ENCODE measurements at regions not wholly inside any gene's neighbourhood (a gene's known extent, or its start where the extent isn't known, plus 50 kb on each side); places are given as distances from the start of the nearest gene placed in this dataset.

DNA sequence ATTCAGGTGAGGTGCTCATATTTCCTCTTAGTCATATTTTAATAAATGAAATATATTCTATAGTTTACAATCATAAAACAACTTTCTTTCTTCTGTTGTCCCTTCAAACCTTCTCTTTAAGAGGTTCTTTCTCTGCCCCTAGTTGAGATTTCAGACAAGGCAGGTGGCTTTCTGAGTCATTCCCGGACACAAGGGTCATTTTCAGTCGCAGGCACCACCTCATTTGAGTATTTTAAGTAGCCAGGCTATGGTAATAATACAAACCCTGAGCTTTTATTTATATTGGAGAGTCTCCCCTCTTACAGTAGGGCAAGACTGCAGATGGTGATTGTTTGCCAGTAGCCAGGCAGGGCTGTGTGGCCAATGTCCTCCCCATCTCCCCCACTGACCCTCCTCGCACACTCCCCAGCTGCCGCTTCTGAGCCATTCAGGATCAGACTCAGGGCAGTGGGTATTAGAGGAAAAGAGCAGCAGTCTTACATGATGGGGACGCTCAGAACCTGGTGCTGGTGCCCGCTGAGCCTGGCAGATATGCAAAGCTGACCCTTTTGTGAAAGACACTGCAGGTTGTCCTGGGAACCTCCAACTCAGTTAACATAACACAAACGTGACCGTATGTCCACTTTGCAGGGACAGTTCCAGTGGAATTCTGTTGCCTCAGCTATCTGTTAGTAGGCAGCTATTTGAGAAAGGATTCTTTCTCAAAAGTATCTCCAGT, 101.1 kb upstream of the BCL2L14 start:
- TF ChIP-seq, protein P1, sequence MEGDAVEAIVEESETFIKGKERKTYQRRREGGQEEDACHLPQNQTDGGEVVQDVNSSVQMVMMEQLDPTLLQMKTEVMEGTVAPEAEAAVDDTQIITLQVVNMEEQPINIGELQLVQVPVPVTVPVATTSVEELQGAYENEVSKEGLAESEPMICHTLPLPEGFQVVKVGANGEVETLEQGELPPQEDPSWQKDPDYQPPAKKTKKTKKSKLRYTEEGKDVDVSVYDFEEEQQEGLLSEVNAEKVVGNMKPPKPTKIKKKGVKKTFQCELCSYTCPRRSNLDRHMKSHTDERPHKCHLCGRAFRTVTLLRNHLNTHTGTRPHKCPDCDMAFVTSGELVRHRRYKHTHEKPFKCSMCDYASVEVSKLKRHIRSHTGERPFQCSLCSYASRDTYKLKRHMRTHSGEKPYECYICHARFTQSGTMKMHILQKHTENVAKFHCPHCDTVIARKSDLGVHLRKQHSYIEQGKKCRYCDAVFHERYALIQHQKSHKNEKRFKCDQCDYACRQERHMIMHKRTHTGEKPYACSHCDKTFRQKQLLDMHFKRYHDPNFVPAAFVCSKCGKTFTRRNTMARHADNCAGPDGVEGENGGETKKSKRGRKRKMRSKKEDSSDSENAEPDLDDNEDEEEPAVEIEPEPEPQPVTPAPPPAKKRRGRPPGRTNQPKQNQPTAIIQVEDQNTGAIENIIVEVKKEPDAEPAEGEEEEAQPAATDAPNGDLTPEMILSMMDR (IDR thresholded peaks at IDR 0.05) = no peak
- no peak for TF ChIP-seq POLR2A (IDR thresholded peaks at IDR 0.05)

Measured in ovary (tissue), 3 donors.